IPS DF 4.7 (cell line): ENCODE measurements at regions not wholly inside any gene's neighbourhood (a gene's known extent, or its start where the extent isn't known, plus 50 kb on each side); places are given as distances from the start of the nearest gene placed in this dataset.

Experiments used
- DNase-seq: peaks from one replicate; pipeline ENCODE4 v3.0.0-alpha.2; 2013; ENCODE audit warnings: low spot score; ENCODE audit errors: extremely low read depth

DNA sequence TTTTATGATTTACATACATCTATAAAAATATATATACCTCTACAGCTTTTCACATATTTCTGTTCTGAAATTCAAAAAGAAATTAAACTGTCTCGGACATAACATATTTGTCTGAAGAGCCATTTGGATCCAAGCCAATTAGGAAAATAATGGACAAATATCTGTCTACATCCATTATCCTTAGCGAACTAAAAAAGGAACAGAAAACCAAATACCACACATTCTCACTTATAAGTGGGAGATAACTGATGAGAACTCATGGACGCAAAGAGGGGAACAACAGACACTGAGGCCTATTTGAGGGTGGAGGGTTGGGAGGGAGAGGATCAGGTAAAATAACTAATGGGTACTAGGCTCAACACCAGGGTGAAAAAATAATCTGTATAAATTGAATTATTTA, 829.4 kb upstream of the ALCAM start:
- DNase-seq, result no peak

DNA sequence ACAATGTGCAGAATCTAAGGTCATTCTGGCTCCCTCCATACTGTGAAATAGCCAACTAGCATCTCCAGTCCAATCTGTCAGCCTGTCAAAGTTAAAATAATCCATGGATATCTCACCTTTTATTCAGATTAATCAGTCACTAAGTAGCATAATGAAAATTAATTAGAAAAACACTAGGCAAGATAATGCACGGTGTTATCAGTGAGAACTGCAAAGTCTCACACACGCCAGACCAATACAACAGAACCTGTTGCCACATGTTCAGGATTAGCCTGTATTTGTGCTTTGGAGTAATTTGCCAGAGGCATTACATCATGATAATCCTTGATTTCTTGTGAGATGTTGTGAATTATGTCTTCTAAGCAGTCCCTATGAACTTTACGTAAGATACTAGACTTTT, 820.4 kb upstream of the ALCAM start:
- DNase-seq, result no peak

DNA sequence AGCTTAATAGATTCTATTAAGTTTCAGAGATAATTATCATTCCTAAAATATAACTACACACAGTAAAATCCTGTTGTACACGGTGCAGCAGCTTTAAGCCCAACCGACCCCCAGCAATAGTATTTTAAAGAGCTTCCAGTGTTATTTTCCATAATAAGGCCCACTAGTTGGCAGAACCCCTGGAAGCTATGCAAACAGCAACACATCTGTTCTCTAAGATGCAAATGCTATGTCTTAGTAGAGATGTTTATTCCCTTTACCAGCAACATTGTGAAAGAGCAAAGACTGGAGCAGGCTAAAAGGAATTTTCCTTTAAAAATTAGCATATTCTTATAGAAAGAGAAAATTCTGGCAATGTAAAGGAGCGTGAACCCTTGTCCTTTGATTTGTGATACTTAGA, 819.7 kb upstream of the ALCAM start:
- no peak for DNase-seq

DNA sequence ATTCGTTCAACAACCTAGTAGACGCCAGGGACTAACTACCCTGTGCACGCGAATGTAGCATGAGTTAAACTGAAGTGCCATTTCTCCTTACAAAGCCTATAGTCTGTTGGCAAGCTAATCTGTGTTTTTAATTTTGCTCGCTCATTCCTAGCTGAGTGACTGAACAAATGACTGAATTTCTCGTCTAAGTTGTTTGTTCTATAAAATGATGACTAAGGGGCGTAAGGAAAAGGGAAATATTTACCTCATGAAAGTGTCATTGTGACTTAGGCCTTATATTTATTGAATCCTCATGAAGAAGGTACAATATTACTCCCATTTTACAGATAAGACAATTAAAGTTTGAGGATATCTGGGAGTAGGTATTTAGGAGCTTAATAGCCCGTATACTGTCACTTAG, 818.3 kb upstream of the ALCAM start:
- no peak for DNase-seq

DNA sequence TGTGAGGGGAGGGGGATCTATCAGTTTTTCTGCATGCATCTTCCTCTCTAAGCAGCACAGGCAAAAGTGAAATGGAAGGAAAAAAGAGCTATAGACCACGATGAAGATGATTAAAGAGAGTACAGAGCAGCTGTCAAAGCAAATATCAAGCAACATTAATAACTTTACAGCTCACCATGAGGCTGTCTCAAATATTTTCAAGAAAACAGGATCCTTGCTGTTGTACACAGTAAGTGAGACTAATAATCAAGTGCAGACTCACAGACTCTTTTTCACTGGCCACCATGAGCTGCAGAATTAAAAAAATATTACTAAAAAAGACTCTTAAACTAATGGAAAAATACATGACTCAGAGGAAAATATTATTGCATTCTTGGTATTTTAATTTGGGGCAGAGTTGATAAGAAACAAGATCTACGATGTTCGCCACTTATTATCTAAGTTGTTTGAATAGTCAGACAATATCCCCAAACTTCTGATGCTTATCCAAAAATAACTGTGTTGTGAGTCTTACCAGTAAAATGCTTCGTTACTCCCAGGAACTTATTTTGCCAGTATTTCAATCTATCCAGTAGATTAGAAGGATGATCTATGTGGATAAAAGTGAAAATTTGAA, 817.5 kb upstream of the ALCAM start:
- DNase-seq, result no peak

DNA sequence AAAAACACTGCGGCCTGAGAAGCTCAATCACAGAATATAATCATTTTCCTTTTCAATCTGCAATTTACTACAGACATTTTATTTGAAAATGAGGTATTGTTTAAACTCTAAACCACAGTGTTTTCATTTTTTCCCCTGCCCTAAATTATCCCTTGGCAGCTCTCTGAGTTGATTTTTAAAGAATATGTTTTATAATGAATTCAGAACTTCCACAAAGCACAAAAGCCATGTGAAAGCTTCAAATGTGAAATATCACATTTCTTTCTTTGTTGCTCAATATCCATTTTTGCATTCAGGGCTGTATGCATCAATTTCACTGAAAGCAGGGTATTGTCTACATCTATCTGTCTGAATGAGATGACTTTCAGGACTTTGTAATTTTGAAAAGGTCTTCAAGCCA, 813.6 kb upstream of the ALCAM start:
- DNase-seq, result no peak

DNA sequence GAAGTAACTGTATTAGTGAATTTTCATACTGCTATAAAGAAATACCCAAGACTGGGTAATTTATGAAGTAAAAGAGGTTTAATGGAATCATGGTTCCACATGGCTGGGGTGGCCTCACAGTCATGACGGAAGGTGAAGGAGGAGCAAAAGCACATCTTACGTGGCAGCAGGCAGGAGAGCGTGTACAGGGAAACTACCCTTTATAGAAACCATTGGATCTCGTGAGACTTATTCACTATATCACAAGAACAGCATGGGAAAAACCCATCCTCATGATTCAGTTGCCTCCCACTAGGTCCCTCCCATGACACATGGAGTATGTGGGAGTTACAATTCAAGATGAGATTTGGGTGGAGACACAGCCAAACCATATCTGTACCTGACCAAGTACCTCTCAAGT, 812.3 kb upstream of the ALCAM start:
- no peak for DNase-seq

DNA sequence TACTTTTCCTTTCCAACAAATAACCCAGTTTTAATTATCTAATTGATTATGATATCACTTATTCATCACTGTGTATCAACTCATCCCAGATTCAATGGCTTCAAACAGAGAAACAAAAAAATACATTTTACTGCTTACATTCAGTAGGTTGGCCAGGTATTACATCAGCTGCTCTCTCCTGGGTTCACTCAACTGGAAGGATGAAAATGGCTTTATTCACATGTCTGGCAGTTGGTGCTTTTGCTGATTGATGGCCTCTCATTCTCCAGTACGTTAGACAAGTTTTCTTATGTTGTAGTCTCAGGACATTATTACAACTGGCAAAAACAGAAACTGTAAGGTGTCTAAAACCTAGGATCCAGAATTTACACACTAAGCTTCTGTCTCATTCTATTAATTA, 811.0 kb upstream of the ALCAM start:
- no peak for DNase-seq

DNA sequence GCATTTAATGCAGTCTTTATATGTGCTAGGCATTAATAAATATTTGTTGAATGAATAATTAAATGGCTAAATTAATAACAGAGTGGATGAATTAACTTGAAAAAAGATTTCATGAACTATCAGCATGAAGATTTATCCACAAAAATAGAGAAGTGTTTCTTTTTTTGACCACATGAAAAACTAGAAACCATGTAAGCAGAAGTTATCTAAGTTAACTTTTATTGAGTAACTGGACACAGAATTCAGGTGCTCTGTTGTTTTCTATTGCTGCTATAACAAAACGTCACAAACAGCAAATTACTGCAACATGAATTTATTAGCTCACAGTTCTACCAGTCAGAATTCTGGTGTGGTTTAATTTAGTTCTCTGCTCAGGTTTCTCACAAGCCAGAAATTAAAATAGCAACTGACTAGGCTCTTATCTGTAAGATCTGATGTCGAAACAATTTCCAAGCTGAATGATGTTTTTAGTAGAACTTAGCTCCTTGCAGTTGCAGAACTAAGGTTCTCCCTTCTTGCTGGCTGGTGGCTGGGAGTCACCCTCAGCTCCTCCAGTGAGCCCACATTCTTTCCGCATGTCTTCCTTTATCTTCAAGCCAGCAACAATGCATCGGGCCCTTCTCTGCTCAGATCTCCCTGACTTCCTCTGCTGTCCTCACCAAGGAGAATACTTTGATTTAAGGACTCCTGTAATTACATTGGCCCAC, 810.2 kb upstream of the ALCAM start:
- no peak for DNase-seq

DNA sequence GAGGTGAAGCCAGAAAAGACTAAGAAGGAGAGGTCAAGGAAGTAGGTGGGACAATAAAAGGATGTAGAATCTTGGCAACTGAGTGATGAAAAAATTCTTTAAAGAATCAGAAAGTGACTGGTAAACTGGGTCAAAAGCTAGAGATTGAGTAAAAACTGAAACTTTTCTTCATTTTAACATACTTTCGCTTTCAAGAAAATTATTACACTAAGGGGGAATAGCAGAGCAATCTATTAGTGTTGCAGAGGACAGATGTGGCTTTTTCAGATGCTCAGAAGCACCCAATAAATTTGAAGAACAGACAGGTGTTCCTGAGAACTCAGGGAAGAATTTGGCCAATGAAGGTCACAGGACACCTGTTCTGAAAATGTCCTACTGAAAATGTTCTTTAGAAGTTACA, 805.4 kb upstream of the ALCAM start:
- DNase-seq, result no peak

DNA sequence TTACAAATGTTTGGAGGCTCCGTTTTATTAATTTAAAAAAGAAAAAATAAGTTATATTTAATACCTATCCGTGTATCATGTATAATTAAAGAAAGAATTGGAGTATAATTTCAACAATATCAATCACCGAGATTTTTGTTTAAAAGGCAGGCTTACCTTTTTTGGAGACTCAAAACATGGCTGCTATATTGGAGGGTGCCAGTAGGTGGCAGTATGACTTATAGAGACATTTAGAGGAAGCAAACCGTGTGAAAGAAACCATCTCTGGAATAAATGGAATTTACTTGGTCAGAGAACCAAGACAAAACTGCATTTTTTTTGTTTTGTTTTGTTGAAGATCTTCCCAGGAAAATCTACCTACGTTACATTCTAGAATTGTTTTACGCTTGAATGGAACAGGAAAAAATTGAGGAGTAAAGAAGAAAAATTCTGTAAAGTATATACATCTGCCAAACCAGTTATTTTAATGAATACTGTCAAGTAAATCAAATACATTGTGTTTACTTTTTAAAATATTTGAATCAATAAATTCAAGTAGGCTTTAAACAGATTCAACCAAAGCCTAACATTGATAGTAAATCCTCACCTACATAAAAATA, 802.6 kb upstream of the ALCAM start:
- no peak for DNase-seq

DNA sequence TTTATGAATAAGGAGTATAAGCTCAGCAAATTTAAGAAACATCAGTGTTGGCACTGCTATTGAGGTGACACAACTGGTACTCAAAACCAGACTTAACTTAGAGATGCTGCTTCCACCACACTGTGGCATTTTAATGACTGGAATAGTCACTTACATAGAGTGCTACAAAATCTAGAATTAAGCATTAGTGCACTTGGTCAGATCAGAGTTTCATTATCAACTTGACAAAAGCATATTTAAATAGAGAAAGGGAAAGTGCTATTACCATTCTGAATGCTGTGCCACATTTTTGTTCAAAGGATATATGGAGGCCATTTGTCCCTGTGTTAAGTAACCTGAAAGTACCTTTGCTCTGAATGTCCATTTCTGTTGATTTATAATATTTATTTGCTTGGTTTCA, 800.7 kb upstream of the ALCAM start:
- DNase-seq, result no peak

DNA sequence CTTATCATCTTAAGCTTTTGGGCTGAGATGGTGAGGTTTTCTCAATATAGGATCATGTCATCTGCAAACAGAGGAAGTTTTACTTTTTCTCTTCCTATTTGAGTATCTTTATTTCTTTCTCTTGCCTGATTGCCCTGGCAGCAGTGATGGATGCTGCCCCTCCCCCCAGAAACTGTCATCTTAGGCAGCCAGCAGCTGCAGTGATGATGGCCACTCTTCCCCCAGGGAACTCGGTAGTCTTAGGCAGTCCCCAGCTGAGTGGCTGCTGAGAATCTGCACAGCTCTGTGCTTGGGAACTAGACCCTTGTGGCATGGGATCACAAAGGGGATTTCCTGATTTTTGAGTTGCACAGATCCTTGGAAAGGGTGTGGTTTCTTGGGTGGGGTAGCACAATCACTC, 791.1 kb upstream of the ALCAM start:
- DNase-seq, result no peak

DNA sequence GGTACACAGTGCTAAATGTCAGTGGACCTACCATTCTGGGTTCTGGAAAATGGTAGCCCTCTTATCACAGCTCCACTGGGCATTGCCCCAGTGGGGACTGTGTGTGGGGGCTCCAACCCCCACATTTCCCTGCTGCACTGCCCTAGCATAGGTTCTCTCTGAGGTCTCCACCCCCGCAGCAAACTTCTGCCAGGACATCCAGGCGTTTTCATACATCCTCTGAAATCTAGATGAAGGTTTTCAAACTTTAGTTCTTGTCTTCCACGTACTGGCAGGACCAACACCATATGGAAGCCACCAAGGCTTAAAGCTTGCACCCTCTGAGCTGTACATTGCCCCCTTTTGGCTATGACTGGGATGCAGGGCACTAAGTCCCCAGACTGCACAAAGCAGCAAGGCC, 788.2 kb upstream of the ALCAM start:
- DNase-seq, result no peak

DNA sequence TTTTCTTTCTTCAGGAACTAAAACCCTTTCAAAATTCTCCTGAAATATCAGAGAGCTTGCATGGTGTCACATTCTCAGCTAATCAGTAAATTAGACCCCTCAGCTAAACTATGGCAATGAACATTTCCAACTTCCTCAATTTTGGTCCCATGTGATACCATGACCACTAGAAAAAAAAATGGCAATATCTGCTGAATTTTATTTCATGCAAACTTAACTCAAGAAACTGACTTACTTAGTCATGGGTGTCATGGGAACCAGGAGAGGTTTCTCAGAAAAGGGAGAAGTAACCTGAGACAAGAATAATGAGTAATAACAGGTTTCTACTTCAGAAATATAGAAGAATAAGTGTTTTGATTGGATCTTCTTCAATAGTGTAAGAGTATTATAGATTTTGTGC, 784.6 kb upstream of the ALCAM start:
- no peak for DNase-seq

DNA sequence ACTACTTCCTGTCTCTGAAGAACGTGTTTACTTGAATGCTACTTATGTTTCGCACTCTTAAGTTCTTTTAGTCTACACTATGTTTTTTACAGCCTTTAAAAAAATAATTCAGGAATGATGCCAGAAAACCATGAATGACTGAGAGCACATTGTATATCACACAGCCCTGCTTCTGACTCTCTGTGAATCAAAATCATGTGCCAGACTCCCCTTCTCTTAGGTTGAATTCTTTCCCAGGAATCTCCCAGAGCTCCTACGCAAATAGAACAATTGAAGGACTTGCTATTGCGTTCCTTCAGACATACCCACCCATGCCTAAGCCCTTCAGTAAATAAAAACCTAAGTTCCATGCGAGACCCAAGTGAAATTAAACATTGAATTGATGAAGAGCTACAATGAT, 782.0 kb upstream of the ALCAM start:
- DNase-seq, result no peak

DNA sequence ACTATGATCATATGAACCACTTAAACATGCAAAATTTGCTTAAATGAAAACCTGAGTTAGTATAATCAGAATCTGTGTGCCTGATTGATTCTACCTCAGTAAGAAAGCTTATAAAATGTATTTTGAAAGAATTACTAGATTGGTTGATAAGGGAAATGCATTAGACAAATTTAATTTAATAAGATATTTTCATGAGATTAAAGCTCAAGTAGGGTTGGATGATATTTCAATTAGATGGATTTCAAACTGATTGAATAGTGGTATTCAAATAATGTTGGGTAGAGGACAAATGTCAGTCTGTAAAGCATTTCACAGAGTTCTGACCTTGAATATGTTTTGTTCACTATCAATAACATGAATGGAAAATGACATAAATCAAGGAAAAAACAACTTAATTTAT, 780.4 kb upstream of the ALCAM start:
- no peak for DNase-seq

DNA sequence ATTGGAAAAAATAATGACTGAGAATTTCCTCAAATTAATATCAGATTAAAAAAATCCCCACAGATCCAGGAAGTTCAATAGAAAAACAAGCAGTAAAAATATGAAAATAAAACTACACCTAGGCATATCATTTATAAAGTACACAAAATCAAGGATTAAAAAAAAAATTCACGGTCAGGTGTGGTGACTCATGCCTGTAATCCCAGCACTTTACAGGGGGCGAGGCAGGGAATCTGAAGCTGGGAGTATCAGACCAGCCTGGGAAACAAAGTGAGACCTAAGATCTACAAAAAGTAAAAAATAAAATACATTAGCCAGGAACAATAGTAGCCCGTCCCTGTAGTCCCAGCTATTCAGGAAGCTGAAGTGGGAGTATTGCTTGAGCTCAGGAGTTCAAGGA, 778.3 kb upstream of the ALCAM start:
- DNase-seq, result no peak

DNA sequence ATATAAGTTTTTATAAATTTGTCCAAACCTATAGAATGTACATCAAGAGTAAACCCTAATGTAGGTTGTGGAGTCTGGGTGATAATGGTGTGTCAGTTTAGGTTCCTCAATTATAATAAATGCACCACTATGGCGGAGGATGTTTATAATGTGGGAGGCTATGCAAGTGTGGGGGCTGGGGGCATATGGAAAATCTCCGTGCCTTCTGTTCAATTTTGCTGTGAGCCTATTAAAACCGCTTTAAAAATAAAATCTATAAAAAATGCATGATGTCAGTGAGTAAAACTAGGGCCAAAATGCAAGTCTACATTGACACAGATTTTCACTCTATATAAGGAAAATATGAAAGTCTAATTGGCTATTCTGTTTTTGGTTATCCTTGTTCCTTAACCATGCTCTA, 774.9 kb upstream of the ALCAM start:
- DNase-seq, result no peak

DNA sequence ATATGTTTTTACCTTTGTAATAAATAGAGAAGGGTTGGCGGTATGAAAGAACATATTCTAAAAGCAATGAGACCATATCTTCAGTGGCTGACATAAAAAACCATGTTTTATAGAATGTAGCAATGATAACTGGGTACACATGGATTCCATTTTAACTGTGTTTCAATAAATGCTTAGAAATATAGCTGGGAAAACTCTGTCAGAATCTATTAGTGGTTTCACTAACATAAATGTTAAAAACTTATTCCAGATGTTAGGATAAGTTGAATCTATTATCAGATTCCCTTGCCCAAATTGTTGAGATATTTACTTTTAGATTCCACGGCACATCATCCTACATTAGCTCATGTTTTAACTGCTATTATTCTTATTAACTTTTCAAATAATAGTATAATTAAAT, 772.2 kb upstream of the ALCAM start:
- no peak for DNase-seq

DNA sequence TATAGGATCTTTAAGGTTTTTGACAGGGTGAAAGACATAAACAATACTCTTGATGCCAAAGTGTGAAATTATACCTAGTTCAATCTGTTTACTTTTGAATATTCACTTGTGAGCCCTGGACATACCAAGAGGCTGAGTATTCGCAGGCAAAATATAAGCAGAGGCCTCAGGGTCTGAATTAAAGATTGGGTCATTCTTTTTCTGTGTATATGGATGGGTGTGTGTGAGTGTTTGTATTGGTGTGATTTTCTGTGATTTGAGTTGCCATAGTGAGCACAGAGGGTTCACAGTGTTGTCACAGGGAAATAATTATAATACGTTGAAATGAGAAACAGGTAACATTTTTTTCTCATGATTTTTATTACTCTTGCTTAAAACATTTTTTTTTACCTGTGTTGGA, 770.7 kb upstream of the ALCAM start:
- no peak for DNase-seq

DNA sequence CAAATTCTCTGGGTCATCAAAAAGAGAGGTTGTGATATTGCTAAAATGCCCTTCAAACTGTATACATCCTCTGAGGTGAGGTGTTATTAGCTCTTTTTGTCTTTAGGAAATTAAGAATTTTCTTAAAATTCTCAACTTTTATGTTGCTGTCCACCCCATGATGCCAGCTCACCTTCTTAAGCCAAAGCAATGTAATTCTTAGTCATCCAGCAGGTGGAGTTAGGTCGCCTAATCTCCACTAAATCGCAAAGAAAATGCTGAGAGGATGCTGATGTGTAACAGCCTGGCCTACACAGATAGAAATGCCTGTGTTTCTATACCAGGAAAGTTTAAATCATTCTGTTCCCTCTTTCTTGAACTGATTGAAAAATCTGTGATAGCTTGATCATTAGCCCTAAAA, 770.2 kb upstream of the ALCAM start:
- DNase-seq, result peak; percentile 33

DNA sequence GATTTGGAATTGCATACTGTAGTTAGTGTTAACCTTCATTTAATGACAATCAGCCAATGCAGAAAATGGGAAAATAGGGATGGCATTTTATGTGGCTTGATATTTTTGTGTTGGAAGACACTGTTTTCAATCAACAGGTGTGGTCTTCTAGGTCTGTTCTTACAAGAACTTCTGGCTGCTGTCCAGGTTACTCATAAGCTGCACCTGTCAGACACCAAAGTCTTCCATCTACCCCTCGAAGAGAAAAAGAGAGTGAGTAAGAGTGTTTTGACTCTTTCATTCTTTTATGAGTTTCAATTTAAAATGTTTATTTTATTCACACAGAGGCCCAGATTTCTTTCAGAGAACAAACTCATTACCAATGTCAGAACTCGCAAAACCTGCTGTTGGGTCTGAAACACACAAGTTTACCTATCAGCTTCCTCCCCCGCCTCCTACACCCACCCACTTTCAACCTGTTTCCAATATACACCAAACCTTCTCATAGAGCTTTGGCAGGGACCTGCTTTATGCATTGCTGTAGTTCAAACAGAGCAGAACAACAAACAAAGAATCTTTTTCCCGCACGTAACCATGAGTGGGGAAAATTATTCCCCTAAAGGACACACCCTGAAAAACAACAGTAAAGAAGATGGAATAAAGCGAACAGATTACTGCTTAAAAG, 767.7 kb upstream of the ALCAM start:
- no peak for DNase-seq
